ENCODE measurements at regions not wholly inside any gene's neighbourhood (a gene's known extent, or its start where the extent isn't known, plus 50 kb on each side); places are given as distances from the start of the nearest gene placed in this dataset.
"Not testable (repeated sequence)": the region's sequence is repeated elsewhere in the genome, so short reads cannot be mapped to it uniquely, and the experiment has no call there.

GRCh38 chr6:49326347-49326746 lies 136.7 kb downstream of the MMUT start:
- POLR2A ChIA-PET: no interaction called here
- Mint-ChIP-seq H3K36me3 (no peaks in the 10 kb centered on the region), H3K4me1 (ENCODE audit: low read depth) (no peaks in the 10 kb centered on the region), H3K27ac (no peak overlapping the region), H3K27me3 (no peaks in the 10 kb centered on the region), H3K9me3 (no peaks in the 10 kb centered on the region), H3K4me3 (no peak overlapping the region)
- CTCF ChIA-PET: no interaction called here
- intact Hi-C loops (cut with micrococcal nuclease): no loop called here
- DNase-seq: no peak

- CTCF ChIA-PET: no interaction called here
- no peaks in the 10 kb centered on the region for H3K36me3 Mint-ChIP-seq
- POLR2A ChIA-PET: no interaction called here
- no peak for DNase-seq
- no peak overlapping the region for H3K4me3 Mint-ChIP-seq
- no peak overlapping the region for H3K27ac Mint-ChIP-seq
- no peaks in the 10 kb centered on the region for H3K9me3 Mint-ChIP-seq
- no peaks in the 10 kb centered on the region for H3K27me3 Mint-ChIP-seq
- intact Hi-C loops (cut with micrococcal nuclease): no loop called here
- H3K4me1 Mint-ChIP-seq (ENCODE audit: low read depth): no peaks in the 10 kb centered on the region
Measured at GRCh38 chr6:49325891-49326290, 137.2 kb downstream of the MMUT start.

- ChIA-PET POLR2A (no interaction called here), CTCF (no interaction called here)
- Mint-ChIP-seq H3K27ac (no peak overlapping the region), H3K9me3 (no peaks in the 10 kb centered on the region), H3K36me3 (no peaks in the 10 kb centered on the region), H3K4me1 (ENCODE audit: low read depth) (no peaks in the 10 kb centered on the region), H3K27me3 (no peaks in the 10 kb centered on the region), H3K4me3 (no peak overlapping the region)
- no peak for DNase-seq
- intact Hi-C loops (cut with micrococcal nuclease): no loop called here
Measured at GRCh38 chr6:49322861-49323260, 140.2 kb downstream of the MMUT start.

- CTCF ChIA-PET: no interaction called here
- H3K4me1 Mint-ChIP-seq (ENCODE audit: low read depth): no peaks in the 10 kb centered on the region
- no peaks in the 10 kb centered on the region for H3K36me3 Mint-ChIP-seq
- no peak overlapping the region for H3K27ac Mint-ChIP-seq
- H3K27me3 Mint-ChIP-seq: no peaks in the 10 kb centered on the region
- DNase-seq: no peak
- H3K4me3 Mint-ChIP-seq: no peak overlapping the region
- intact Hi-C loops (cut with micrococcal nuclease): no loop called here
- POLR2A ChIA-PET: no interaction called here
- peaks cover 8% of the 10 kb centered on the region for H3K9me3 Mint-ChIP-seq
Measured at GRCh38 chr6:49321561-49322072, 141.4 kb downstream of the MMUT start.

- H3K4me3 Mint-ChIP-seq: no peak overlapping the region
- H3K9me3 Mint-ChIP-seq: no peaks in the 10 kb centered on the region
- no peaks in the 10 kb centered on the region for H3K27me3 Mint-ChIP-seq
- H3K4me1 Mint-ChIP-seq (ENCODE audit: low read depth): no peaks in the 10 kb centered on the region
- no peak overlapping the region for H3K27ac Mint-ChIP-seq
- POLR2A ChIA-PET: no interaction called here
- DNase-seq: no peak
- no peaks in the 10 kb centered on the region for H3K36me3 Mint-ChIP-seq
- intact Hi-C loops (cut with micrococcal nuclease): no loop called here
- CTCF ChIA-PET: no interaction called here
Measured at GRCh38 chr6:49305010-49305409, 158.0 kb downstream of the MMUT start.

- H3K27ac Mint-ChIP-seq; intact Hi-C loops (cut with micrococcal nuclease); H3K4me3 Mint-ChIP-seq; CTCF ChIA-PET; DNase-seq; H3K36me3 Mint-ChIP-seq; H3K4me1 Mint-ChIP-seq (ENCODE audit: low read depth); POLR2A ChIA-PET; H3K9me3 Mint-ChIP-seq; H3K27me3 Mint-ChIP-seq: not testable (repeated sequence)
Measured at GRCh38 chr6:49304393-49304792, 158.7 kb downstream of the MMUT start.

GRCh38 chr6:49300911-49301310 lies 162.1 kb downstream of the MMUT start:
- ChIA-PET POLR2A (no interaction called here), CTCF (interaction anchor here (0.9 kb wide), 1 partner anchor 109 kb away, joined by 3 read pairs; no protein-coding TSS in a partner anchor)
- DNase-seq: no peak
- Mint-ChIP-seq H3K4me1 (ENCODE audit: low read depth) (no peaks in the 10 kb centered on the region), H3K36me3 (no peaks in the 10 kb centered on the region), H3K27ac (no peak overlapping the region), H3K9me3 (no peaks in the 10 kb centered on the region), H3K27me3 (no peaks in the 10 kb centered on the region), H3K4me3 (no peak overlapping the region)
- intact Hi-C loops (cut with micrococcal nuclease): no loop called here

- H3K4me1 Mint-ChIP-seq (ENCODE audit: low read depth): no peaks in the 10 kb centered on the region
- no peak overlapping the region for H3K4me3 Mint-ChIP-seq
- H3K27me3 Mint-ChIP-seq: no peaks in the 10 kb centered on the region
- H3K36me3 Mint-ChIP-seq: no peaks in the 10 kb centered on the region
- H3K27ac Mint-ChIP-seq: no peak overlapping the region
- no peak for DNase-seq
- ChIA-PET POLR2A (no interaction called here), CTCF (interaction anchor here (0.9 kb wide), 1 partner anchor 110 kb away, joined by 3 read pairs; no protein-coding TSS in a partner anchor)
- no peaks in the 10 kb centered on the region for H3K9me3 Mint-ChIP-seq
- intact Hi-C loops (cut with micrococcal nuclease): no loop called here
Measured at GRCh38 chr6:49300443-49300842, 162.6 kb downstream of the MMUT start.

- Mint-ChIP-seq H3K36me3 (no peaks in the 10 kb centered on the region), H3K4me3 (no peak overlapping the region), H3K9me3 (peaks cover 1% of the 10 kb centered on the region), H3K27ac (no peak overlapping the region), H3K4me1 (ENCODE audit: low read depth) (no peaks in the 10 kb centered on the region), H3K27me3 (no peaks in the 10 kb centered on the region)
- POLR2A ChIA-PET: no interaction called here
- CTCF ChIA-PET: no interaction called here
- DNase-seq: no peak
- intact Hi-C loops (cut with micrococcal nuclease): no loop called here
Measured at GRCh38 chr6:49299279-49299678, 163.8 kb downstream of the MMUT start.

GRCh38 chr6:49284180-49284579 lies 178.9 kb downstream of the MMUT start:
- intact Hi-C loops (cut with micrococcal nuclease): no loop called here
- Mint-ChIP-seq H3K4me1 (ENCODE audit: low read depth) (no peaks in the 10 kb centered on the region), H3K9me3 (peaks cover 4% of the 10 kb centered on the region), H3K27ac (no peak overlapping the region), H3K36me3 (no peaks in the 10 kb centered on the region), H3K4me3 (no peak overlapping the region), H3K27me3 (no peaks in the 10 kb centered on the region)
- ChIA-PET CTCF (no interaction called here), POLR2A (no interaction called here)
- DNase-seq: no peak

- H3K4me3 Mint-ChIP-seq; H3K9me3 Mint-ChIP-seq; H3K4me1 Mint-ChIP-seq (ENCODE audit: low read depth); intact Hi-C loops (cut with micrococcal nuclease); POLR2A ChIA-PET; H3K36me3 Mint-ChIP-seq; H3K27ac Mint-ChIP-seq; DNase-seq; H3K27me3 Mint-ChIP-seq; CTCF ChIA-PET: not testable (repeated sequence)
Measured at GRCh38 chr6:49274809-49275769, 188.0 kb downstream of the MMUT start.

GRCh38 chr6:49269190-49269589 lies 193.9 kb downstream of the MMUT start:
- Mint-ChIP-seq H3K4me1 (ENCODE audit: low read depth) (no peaks in the 10 kb centered on the region), H3K27ac (no peak overlapping the region), H3K4me3 (no peak overlapping the region), H3K9me3 (no peaks in the 10 kb centered on the region), H3K27me3 (no peaks in the 10 kb centered on the region), H3K36me3 (no peaks in the 10 kb centered on the region)
- no peak for DNase-seq
- ChIA-PET POLR2A (no interaction called here), CTCF (no interaction called here)
- intact Hi-C loops (cut with micrococcal nuclease): no loop called here

GRCh38 chr6:49264909-49265308 lies 198.1 kb downstream of the MMUT start:
- Mint-ChIP-seq H3K27me3 (no peaks in the 10 kb centered on the region), H3K27ac (no peak overlapping the region), H3K9me3 (no peaks in the 10 kb centered on the region)

More at GRCh38 chr6:49264909-49265308, 198.1 kb downstream of the MMUT start:
- no peak for DNase-seq
- ChIA-PET CTCF (no interaction called here), POLR2A (no interaction called here)
- Mint-ChIP-seq H3K36me3 (no peaks in the 10 kb centered on the region), H3K4me1 (ENCODE audit: low read depth) (no peaks in the 10 kb centered on the region), H3K4me3 (no peak overlapping the region)
- intact Hi-C loops (cut with micrococcal nuclease): no loop called here
